ENCODE measurements at regions not wholly inside any gene's neighbourhood (a gene's known extent, or its start where the extent isn't known, plus 50 kb on each side); places are given as distances from the start of the nearest gene placed in this dataset.

- Histone ChIP-seq H3K4me1 (replicated peaks) (no peaks in the 10 kb centered on the region), H3K27ac (no peak overlapping the region), H3K9me3 (replicated peaks) (no peaks in the 10 kb centered on the region), H3K4me3 (no peak overlapping the region), H3K36me3 (no peaks in the 10 kb centered on the region), H3K27me3 (replicated peaks) (no peaks in the 10 kb centered on the region)
- no peak for DNase-seq (ENCODE audit: low read depth in 1 of 2, low spot score in 2 of 2)
These were observed 271.8 kb downstream of the SMARCA2 start for GRCh38 chr9:2286825-2287455.

GRCh38 chr9:2288309-2288708, 273.2 kb downstream of the SMARCA2 start:
- DNase-seq (ENCODE audit: low read depth in 1 of 2, low spot score in 2 of 2) = no peak
- Histone ChIP-seq H3K27me3 (replicated peaks) (no peaks in the 10 kb centered on the region), H3K9me3 (replicated peaks) (no peaks in the 10 kb centered on the region), H3K27ac (no peak overlapping the region), H3K4me3 (no peak overlapping the region), H3K4me1 (replicated peaks) (no peaks in the 10 kb centered on the region), H3K36me3 (no peaks in the 10 kb centered on the region)

GRCh38 chr9:2289263-2289662, 274.1 kb downstream of the SMARCA2 start:
- Histone ChIP-seq H3K27me3 (replicated peaks) (no peaks in the 10 kb centered on the region), H3K27ac (no peak overlapping the region), H3K9me3 (replicated peaks) (no peaks in the 10 kb centered on the region), H3K4me3 (no peak overlapping the region), H3K36me3 (no peaks in the 10 kb centered on the region), H3K4me1 (replicated peaks) (no peaks in the 10 kb centered on the region)
- no peak for DNase-seq (ENCODE audit: low read depth in 1 of 2, low spot score in 2 of 2)

- H3K27ac ChIP-seq = no peak overlapping the region
- no peaks in the 10 kb centered on the region for H3K27me3 ChIP-seq (replicated peaks)
- H3K4me1 ChIP-seq (replicated peaks) = no peaks in the 10 kb centered on the region
- H3K36me3 ChIP-seq = no peaks in the 10 kb centered on the region
- H3K4me3 ChIP-seq = no peak overlapping the region
- DNase-seq (ENCODE audit: low read depth in 1 of 2, low spot score in 2 of 2) = no peak
- H3K9me3 ChIP-seq (replicated peaks) = no peaks in the 10 kb centered on the region
These were observed 275.2 kb downstream of the SMARCA2 start for GRCh38 chr9:2290382-2290781.

GRCh38 chr9:2291980-2292704, 277.0 kb downstream of the SMARCA2 start:
- H3K36me3 ChIP-seq = no peaks in the 10 kb centered on the region
- no peak for DNase-seq (ENCODE audit: low read depth in 1 of 2, low spot score in 2 of 2)
- no peak overlapping the region for H3K4me3 ChIP-seq
- H3K4me1 ChIP-seq (replicated peaks) = no peaks in the 10 kb centered on the region
- H3K27me3 ChIP-seq (replicated peaks) = no peaks in the 10 kb centered on the region
- no peaks in the 10 kb centered on the region for H3K9me3 ChIP-seq (replicated peaks)
- no peak overlapping the region for H3K27ac ChIP-seq

DNA sequence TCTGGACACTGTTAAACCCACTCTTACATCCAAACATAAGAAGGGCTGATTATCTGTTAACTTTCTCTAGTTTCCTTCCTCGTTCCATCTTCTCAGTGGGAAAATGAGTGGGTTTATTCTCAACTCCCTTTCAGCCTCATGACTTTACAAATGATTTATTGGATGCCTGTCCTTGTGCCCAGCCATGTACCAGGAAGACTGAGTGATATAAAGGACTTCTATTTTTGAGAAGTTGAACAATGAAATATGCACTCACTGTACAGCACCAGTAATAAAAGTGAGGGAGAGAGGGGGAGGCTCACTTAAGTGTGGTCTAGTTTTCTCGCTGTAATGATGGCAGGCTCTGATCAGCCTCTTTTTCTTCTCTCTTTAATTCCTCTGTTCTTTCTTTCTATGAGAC, 277.6 kb downstream of the SMARCA2 start:
- no peaks in the 10 kb centered on the region for H3K4me1 ChIP-seq (replicated peaks)
- H3K36me3 ChIP-seq = no peaks in the 10 kb centered on the region
- H3K27ac ChIP-seq = no peak overlapping the region
- H3K27me3 ChIP-seq (replicated peaks) = no peaks in the 10 kb centered on the region
- no peaks in the 10 kb centered on the region for H3K9me3 ChIP-seq (replicated peaks)
- no peak for DNase-seq (ENCODE audit: low read depth in 1 of 2, low spot score in 2 of 2)
- H3K4me3 ChIP-seq = no peak overlapping the region

DNA sequence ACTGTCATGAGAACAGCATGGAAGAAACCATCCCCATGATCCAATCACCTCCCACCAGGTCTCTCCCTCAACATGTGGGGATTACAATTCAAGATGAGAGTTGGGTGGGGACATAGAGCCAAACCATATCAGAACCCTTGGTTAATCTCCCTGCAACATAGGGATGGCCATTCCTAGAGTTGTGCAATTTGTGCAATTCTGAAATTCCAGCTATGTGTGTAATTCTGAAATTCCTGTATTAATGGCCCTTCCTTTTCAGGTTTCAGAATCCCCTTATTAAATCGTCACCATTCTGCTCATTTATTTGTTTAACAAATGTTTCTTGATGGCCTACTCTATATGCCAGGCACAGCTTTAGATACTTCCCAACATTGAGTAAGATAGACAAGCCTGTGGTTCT, 282.6 kb downstream of the SMARCA2 start:
- Histone ChIP-seq H3K36me3 (no peaks in the 10 kb centered on the region), H3K27ac (no peak overlapping the region), H3K9me3 (replicated peaks) (no peaks in the 10 kb centered on the region), H3K27me3 (replicated peaks) (no peaks in the 10 kb centered on the region), H3K4me3 (no peak overlapping the region), H3K4me1 (replicated peaks) (no peaks in the 10 kb centered on the region)
- DNase-seq (ENCODE audit: low read depth in 1 of 2, low spot score in 2 of 2) = no peak

GRCh38 chr9:2298217-2298616, 283.1 kb downstream of the SMARCA2 start:
- Histone ChIP-seq H3K27ac (no peak overlapping the region), H3K27me3 (replicated peaks) (no peaks in the 10 kb centered on the region), H3K36me3 (no peaks in the 10 kb centered on the region), H3K4me1 (replicated peaks) (no peaks in the 10 kb centered on the region), H3K4me3 (no peak overlapping the region), H3K9me3 (replicated peaks) (no peaks in the 10 kb centered on the region)
- no peak for DNase-seq (ENCODE audit: low read depth in 1 of 2, low spot score in 2 of 2)

- DNase-seq (ENCODE audit: low read depth in 1 of 2, low spot score in 2 of 2) = no peak
- Histone ChIP-seq H3K27me3 (replicated peaks) (no peaks in the 10 kb centered on the region), H3K9me3 (replicated peaks) (no peaks in the 10 kb centered on the region), H3K4me1 (replicated peaks) (no peaks in the 10 kb centered on the region), H3K36me3 (no peaks in the 10 kb centered on the region), H3K27ac (no peak overlapping the region), H3K4me3 (no peak overlapping the region)
These were observed 284.2 kb downstream of the SMARCA2 start for GRCh38 chr9:2299156-2299842.

GRCh38 chr9:2299843-2300205, 284.7 kb downstream of the SMARCA2 start:
- Histone ChIP-seq H3K9me3 (replicated peaks) (no peaks in the 10 kb centered on the region), H3K4me1 (replicated peaks) (no peaks in the 10 kb centered on the region), H3K36me3 (no peaks in the 10 kb centered on the region), H3K27ac (no peak overlapping the region), H3K4me3 (no peak overlapping the region), H3K27me3 (replicated peaks) (no peaks in the 10 kb centered on the region)
- no peak for DNase-seq (ENCODE audit: low read depth in 1 of 2, low spot score in 2 of 2)

DNA sequence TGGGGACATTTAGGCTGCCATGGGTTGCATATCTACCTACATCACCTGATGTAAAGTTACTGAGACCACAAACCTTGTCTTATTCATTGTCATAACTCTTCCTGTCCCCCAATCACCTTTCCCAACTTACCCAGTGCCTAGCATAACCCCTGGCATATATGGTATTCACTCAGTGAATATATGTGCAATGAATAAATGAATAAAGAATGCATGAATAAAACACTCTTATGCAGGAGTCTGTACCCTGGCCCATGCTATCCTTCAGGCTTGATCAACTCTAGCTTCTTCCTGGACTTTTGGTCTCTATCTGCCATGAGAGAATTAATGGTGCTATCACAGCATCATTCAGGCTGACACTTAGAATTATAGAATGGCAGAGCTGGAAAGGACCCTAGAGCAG, 285.2 kb downstream of the SMARCA2 start:
- Histone ChIP-seq H3K4me3 (no peak overlapping the region), H3K27ac (no peak overlapping the region), H3K9me3 (replicated peaks) (no peaks in the 10 kb centered on the region), H3K27me3 (replicated peaks) (no peaks in the 10 kb centered on the region), H3K4me1 (replicated peaks) (no peaks in the 10 kb centered on the region), H3K36me3 (no peaks in the 10 kb centered on the region)
- no peak for DNase-seq (ENCODE audit: low read depth in 1 of 2, low spot score in 2 of 2)

DNA sequence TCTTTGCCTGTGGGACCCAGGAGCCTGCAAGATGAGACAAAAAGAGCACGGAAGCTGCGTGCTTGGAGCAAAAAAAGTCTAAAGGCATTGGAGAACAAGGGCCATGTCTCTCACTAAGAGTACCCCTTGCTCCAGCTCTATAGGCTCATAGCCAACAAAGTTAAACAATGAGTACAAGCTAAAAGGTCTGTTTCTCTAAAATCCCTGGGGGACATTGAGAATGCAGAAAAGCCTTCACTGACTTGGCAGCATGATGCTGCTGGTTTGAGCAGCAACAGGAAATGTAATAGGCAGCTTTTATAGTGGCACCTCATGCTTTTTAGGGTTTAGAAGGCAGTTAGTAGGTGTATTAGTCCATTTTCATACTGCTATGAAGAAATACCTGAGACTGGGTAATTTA, 287.5 kb downstream of the SMARCA2 start:
- Histone ChIP-seq H3K4me3 (no peak overlapping the region), H3K4me1 (replicated peaks) (no peaks in the 10 kb centered on the region), H3K27me3 (replicated peaks) (no peaks in the 10 kb centered on the region), H3K9me3 (replicated peaks) (no peaks in the 10 kb centered on the region), H3K36me3 (no peaks in the 10 kb centered on the region), H3K27ac (no peak overlapping the region)
- DNase-seq (ENCODE audit: low read depth in 1 of 2, low spot score in 2 of 2) = no peak

GRCh38 chr9:2303056-2303455, 287.9 kb downstream of the SMARCA2 start:
- Histone ChIP-seq H3K27me3 (replicated peaks) (no peaks in the 10 kb centered on the region), H3K4me1 (replicated peaks) (no peaks in the 10 kb centered on the region), H3K36me3 (no peaks in the 10 kb centered on the region), H3K4me3 (no peak overlapping the region), H3K27ac (no peak overlapping the region), H3K9me3 (replicated peaks) (no peaks in the 10 kb centered on the region)
- no peak for DNase-seq (ENCODE audit: low read depth in 1 of 2, low spot score in 2 of 2)

DNA sequence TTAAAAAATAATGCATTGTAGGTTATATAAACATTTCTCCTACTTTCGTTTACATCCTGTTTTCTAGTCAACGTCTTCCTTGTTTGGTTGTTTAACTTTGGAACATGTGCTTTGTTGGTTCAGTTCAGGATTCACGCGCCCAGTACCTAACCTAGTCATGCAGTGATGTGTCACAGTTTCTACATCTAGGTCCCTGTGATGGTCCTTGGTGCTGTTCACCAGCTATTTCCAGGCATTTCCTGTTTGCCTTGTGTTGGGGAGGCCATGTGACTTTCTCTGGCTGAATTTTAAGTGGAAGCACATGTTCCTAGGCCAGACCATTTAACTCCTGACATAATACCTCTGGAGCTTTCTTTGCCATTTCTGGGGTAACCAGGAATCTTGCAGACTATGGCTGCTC, 292.3 kb downstream of the SMARCA2 start:
- DNase-seq (ENCODE audit: low read depth in 1 of 2, low spot score in 2 of 2) = no peak
- Histone ChIP-seq H3K4me3 (no peak overlapping the region), H3K27me3 (replicated peaks) (no peaks in the 10 kb centered on the region), H3K27ac (no peak overlapping the region), H3K36me3 (no peaks in the 10 kb centered on the region), H3K4me1 (replicated peaks) (no peaks in the 10 kb centered on the region), H3K9me3 (replicated peaks) (no peaks in the 10 kb centered on the region)
